ENCODE measurements at regions not wholly inside any gene's neighbourhood (a gene's known extent, or its start where the extent isn't known, plus 50 kb on each side); places are given as distances from the start of the nearest gene placed in this dataset.
"Not testable (repeated sequence)": the region's sequence is repeated elsewhere in the genome, so short reads cannot be mapped to it uniquely, and the experiment has no call there.

DNA sequence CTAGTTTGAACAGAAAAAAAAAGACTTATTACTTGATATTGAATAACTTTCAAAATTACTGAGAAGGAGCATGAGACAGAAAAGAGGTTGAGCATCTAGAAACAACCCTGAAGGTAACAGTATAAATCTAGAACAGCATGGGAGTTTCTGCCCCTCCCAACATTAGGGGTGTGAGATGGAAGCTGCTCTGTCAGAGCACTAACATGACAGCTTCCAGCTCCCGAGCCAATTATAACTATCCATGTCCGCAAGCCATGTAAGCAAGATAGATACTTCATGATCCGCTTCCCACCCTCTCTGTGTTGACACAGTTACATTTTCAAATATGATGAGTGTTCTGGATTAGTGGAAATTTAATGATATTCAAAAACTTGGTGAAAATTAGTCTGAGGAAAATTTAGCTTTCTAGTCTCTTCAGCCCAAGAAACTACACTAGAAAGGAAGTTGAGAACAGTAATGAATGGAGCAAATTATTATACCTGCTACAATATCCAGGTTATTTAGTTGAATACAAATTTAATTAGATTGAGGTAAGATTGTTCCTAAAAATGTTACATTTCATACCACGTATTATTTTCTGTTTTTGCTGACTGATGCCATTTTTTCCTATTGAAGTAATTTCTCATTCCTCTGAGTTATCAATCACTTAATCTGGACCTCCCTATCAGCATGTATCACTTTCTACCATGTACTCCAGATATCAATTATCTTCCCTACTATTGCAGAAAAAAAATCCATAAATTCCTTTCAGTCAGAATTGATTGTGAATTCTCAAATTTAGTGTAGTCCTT is 129.3 kb upstream of the SLIT2 start:
- no peak for DNase-seq

DNA sequence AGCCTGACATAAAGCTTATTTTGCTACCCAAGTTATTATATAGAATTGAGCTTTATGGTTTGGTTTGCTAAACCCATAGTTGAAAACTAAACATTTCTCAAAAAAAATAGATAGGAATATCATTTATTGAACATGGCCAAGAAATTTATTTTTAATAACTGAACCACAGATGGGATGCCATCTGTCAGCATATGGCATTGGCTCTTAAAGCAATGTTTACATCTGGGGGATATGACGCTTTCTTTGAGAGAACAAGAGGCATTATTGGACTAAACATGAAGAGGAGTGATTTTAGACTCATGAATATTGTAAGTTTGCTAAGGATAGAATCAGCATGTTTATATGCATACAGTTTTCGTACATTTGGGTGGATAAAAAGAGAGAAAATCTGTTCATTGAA is 132.6 kb upstream of the SLIT2 start:
- no peak for DNase-seq

DNA sequence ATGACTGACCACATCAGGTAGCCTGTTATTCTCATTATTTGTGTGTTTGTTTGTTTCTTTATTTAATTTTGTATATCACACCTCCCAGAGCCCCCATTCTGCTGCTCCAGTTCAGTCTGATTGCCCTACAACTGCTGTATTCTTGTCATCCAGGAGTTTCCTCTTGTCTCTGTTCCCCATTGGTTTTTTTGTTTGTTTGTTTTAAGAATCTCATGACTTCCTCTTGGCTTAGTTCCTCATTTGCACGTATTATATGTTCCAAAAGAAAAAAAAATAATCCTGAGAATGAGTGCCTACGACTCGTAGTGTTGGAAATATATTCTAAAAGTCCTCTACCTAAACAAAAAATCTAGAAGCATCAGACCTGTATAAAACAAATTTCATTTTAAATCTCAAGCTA is 142.3 kb upstream of the SLIT2 start:
- DNase-seq: no peak

DNA sequence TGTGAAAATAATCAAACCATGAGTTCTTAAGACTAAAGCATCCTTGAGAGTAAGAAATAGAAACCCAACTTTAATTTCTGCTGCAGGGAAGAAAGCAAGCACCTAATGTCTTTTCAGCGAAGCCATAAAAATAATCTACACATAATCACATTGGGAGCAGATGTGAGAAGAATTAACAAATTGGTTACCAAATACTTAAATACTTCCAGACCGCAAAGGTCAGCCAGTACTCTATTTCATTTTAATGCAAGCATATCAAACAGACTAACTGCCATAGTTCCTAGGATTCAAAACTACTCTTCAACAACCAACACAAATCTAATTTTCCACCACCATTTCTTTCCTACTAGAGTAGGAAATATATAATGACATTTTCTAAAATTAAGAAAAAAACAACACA is 144.8 kb upstream of the SLIT2 start:
- DNase-seq: no peak

DNA sequence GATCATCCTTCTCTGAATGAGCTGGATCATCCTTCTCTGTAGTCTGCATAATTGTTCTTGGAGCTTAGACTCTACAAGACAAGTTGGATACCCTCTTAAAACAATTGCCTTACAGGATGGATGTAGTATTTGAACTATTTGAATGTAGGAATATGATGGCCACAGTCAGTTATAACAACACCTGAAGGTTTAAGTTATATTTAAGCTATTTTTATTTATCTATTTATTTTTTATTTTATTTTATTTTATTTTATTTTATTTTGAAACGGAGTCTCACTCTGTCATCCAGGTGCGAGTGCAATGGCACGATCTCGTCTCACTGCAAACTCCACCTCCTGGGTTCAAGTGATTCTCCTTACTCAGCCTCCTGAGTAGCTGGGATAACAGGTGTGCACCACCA is 149.9 kb upstream of the SLIT2 start:
- DNase-seq: no peak

DNA sequence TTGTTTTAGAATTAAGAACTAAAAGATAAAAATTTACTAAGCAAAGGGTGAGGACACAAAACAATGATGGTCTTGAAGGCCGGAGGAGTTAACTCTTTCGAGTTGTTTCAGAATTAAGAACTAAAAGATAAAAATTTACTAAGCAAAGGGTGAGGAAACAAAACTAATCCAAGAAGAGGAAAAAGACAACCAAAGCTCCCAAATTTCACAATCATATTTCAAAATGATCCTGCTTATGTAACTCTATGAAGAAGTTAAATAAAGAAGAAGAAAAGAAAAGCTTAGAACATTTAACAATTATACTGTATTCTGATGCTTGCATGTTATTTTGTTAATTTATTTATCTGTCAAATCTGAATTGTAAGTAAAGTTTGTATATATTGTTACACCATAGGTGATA is 154.8 kb upstream of the SLIT2 start:
- DNase-seq: no peak

DNA sequence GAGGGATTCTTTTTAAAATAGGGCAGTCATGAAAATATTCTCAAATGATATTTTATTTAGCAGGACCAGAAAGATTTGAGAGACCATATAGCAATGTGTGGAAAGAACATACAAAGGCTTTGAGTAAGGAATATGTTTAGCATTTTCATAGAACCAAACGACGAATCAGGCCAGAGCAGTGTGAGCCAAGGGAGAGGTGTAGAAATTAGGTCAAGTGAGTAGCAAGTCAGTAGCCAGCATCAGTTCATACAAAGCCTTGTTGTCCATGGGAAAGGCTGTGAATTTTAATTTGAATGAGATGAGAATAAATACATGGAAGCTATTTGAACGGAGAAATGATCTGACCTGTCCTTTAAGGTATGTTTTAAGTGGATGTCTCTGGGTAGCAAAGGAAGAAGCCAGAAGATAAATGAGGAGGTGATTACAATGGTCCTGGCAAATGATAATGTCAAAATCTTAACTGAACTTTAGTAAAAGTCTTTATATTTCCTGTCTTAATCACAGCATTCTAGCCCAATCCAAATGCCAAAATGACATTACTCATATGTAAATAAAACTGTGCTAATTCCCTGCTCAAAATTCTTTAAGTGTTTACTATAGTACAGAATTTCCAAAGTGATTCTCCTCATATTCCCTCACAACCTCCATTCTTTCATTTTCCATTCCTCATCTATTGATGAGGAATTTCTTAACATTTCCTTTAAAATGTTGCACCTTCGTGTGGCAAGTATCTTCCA is 155.7 kb upstream of the SLIT2 start:
- no peak for DNase-seq

DNA sequence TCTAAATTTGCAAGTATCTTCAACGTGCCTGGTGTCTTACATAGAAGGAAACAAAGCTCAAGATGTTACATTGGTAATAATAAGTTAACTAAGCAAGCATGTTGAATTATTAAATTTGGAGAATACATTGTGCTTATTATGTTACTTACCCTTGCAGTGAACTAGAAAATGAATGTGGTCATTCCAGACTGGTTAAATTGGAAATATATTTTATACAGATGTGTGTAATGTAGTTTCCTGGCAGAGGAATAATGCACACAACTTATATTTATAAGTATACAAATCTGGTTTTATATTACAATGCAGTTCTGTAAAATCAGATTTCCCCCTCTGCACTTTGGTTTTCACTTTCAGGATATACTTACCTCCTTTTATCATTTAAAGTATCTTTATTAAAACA is 159.9 kb upstream of the SLIT2 start:
- no peak for DNase-seq

DNA sequence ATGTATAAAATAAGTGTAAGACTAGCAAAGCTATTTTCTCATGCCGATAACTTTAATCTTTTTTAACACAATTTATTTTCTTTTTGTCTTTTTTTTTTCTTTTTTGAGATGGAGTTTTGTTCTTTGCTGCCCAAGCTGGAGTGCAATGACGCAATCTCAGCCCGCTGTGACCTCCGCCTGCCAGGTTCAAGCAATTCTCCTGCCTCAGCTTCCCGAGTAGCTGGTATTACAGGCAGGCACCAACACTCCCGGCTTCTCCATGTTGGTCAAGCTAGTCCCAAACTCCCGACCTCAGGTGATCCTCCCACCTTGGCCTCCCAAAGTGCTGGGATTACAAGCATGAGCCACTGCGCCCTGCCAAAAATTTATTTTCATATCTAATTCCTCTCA is 164.2 kb upstream of the SLIT2 start:
- DNase-seq: no peak

DNA sequence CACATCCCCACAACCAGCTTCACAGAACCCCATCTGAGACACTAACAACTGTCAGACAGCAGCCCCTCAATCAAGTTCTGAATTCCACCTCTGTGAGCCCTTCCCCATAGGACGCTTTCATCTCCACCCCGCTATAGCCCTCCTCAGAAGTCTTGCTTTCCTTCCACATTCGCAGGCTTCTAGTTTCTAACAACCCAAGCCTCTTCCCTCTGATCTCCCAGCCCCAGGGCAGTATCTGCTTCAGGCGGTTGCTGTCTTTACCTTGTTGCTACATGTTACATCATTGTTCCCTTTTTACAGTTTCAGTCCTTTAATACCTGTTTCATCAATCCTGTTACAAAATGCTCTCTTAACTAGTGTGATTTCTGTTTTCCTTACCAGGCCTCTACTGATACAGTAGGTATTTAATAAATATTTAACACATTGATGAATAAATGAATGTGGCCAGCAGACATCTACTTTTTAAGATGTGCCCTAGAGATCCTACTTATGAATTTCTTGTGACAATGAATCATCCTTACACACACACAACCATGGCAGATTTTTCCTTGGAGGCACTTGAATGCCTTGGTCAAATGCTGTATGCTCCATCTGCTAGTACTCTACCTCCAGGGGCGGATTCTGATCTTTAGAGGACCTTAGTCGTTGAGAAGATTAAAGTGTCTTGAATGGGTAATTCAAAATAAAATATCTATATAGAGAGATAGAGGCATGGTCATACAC is 164.7 kb upstream of the SLIT2 start:
- no peak for DNase-seq

DNA sequence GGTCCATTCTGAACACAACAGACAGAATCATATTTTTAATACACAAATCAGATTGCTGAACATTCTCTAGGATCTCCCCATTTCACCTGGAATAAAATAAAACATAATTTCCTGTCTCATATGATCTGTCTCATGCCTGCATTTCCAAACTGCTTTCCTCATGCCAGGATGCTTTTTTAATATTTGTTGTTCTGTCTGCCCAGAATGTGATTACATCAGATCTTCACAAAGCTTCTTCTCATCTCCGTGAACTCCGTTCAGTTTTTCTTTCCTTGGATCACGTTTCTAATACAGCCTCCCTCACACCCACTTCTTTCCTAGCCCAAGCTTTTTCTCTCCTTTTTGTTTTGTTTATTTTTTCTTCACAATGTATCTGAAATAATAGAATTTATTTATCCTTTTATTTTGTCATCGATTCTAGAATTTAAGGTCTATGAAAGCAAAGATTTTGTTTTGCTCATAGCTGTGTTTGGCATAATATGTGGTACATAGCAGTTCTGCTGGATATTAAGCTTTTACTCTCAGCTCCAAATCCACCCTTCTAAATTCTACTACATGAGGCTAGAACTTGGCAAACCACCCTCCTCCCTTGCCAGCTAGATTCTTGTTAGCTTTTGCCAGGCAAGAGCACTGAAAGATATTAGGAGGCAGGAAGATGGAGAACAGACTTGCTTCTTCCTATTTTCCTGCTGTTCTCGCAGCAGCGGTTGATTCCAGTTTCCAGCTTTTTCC is 165.5 kb upstream of the SLIT2 start:
- DNase-seq: no peak

DNA sequence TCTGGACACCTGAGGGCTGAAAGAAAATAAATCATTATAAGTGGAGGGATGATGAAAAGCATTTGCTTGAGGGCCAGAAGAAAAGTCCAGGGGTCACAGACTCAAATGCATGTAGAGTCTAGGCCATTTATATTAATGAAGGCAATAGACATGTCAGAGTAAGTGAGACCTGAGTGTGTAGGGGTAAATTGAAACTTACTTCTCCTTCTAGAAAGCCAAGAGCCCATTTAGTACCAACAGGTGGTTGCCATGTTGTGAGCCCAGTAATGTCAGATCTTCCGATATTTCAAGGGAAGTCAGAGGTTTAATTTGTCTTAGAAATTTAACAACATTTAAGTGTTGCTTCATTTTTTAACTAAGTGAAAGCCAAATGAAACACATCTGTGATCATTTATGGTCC is 166.1 kb upstream of the SLIT2 start:
- DNase-seq: no peak

DNA sequence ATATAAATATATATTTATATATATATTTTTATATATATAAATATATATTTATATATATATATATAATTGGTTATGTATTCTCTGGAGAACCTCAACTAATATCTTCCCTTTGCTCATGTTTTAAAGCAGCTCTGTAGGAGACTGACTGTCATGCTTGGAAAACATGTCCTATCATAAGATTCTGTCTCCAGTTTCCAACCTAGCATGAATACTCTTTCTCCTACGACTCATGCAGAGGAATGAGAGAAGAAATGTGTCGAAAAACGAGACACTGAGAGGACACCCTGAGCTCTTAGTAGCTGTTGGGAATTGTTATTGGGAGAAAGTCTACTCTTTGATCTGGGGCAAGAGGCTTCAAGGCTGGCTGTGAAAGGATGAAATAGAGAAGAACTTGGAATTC is 166.5 kb upstream of the SLIT2 start:
- DNase-seq: no peak

DNA sequence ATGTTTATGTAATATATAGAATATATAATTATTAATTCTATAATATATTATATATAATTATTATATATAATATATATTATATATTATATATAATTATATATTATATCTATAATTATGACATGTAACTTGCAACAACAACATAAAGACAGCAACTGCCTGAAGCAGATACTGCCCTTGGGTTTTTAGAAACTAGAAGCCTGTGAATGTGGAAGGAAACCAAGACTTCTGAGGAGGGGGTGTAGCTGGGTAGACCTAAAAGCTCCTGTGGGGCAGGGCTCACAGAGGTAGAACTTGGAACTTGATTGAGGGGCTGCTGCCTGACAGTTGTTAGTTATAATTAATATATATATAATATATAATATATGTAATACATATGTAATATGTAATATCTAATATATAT is 167.2 kb upstream of the SLIT2 start:
- no peak for DNase-seq

DNA sequence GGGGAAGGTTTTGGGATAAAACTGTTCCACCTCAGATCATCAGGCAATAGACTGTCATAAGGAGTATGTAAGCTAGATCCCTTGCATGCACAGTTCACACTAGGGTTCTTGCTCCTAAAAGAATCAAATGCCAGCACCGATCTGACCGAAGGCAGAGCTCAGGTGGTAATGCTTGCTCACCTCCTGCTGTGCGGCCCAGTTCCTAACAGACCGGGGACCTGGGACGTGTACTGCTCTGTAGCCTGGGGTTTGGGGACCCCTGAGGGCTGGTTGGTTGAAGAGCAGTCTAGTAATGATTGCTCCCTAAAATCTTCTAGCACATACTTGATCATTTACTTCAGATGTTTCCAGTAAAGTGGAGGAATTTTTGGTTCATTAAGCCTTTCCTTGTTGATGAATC is 173.1 kb upstream of the SLIT2 start:
- DNase-seq: no peak

DNA sequence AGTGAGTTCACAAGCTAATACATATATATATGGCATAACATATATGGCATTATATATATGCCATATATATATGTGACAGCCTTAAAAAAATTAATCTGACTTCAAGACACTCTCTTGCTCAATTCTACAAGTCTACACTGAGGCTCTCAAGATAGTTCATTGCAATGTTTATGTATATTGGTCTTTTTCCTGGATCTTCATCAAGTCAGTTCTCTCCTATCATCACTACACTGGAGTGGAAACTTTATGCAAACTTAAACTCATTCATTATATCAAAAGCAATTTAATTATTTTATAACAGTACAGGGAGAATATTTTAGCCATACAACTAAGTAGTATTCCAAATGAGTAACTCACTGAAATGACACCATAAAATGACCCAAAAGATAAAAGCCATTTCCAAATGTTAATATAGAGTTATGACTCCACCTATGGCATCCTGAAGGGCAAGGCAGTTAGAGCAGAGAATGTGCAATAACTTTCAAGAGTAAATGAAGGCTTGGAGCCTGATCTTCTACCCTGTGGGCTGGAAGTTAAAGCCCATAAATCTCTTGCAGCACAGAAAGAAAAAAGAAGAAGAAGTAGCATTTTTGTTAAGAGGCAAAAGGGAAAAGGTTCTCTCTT is 176.3 kb upstream of the SLIT2 start:
- no peak for DNase-seq

DNA sequence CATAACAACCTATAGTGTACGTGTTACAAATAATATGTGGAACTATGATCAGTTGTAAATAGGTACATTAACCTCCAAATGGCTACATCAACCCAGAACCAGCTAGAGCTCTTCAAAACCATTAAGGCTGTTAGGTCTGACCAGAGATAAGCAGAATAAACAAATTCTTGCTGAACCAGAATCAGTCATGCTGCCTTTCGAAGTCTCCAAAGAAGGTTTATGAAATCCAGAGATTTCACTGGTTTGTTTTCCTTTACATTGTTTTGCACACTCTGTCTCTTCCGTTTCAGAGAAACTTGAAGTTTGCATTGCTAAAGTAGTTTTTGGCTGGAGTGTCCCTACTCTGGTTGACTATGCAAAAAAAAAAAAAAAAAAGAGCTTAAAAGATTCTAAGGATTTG is 177.3 kb upstream of the SLIT2 start:
- DNase-seq: no peak

DNA sequence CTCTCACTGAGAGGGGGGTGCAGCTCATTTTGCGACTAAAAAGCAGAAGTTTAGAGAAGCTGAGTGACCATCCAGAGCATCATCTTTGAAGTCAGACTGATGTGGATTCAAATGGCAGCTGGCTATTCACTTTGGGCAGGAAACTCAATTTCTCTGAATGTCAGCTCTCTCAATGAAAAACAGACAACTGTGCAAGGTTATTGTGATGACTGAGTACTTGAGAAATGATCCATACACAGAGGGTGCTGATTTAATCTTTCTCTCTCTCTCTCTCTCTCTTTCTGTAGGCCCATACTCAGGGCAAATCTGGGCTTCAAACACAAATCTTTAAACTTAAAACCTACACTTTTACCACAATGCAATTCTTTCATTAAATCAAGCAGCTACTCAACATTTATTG is 185.8 kb upstream of the SLIT2 start:
- no peak for DNase-seq

DNA sequence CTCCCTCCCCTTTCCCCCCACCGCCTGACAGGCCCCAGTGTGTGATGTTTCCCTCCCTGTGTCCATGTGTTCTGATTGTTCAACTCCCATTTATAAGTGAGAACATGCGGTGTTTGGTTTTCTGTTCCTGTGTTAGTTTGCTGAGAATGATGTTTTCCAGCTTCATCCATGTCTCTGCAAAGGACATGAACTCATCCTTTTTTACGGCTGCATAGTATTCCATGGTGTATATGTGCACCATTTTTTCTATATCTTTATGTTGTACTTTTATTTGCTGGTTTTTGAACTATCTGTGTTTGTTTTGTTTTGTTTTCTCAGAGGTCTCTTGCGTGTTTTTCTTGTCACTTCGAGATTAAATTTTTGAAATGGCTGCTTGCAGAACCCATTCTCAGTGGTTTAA is 188.8 kb upstream of the SLIT2 start:
- not testable (repeated sequence) for DNase-seq

DNA sequence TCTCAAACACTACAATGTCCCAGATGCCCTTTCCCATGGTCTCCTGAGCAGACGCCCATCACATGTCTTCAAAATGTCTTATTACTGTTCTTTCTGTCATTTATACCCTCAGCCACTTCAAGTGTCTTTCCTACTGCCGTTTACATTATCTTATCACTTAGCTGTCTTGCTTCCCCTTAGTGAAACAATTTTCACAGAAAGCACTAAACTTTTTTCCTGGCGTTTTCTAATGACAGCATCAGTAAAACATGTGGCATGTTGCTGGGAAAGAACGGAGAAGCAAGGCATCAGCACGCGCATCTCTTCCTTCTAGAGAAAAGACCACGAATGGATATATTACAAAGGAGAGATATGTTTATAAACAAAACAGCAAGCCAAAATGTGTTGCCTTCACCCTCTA is 189.7 kb upstream of the SLIT2 start:
- no peak for DNase-seq

DNA sequence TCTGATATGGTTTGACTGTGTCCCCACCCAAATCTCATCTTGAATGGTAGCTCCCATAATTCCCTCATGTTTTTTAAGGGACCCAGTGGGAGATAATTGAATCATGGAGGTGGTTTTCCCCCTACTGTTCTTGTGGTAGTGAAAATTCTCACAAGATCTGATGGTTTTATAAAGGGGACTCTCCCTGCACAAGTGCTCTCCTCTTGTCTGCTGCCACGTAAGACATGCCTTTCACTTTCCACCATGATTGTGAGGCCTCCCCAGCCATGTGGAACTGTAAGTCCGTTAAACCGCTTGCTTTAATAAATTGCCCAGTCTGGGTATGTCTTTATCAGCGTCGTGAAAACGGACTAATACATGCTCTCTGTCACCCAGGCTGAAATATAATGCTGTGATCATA is 200.9 kb upstream of the SLIT2 start:
- no peak for DNase-seq

DNA sequence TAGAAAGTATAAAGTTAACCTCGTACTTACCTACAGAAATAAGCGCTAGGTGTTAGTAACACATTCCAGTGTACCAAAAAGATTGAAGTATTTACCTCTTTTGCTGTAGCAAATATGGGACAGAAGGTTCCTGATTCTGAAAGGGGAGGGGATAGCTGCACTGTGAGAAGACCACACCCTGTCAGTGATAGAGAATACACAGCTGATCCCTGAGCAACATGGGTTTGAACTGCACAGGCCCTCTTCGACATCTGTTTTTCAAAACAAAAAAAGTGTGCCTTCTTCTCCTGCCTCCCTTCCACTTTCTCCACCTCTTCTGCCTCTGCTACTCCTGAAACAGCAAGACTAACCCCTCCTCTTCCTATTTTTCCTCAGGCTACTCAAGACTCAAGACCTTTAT is 201.8 kb upstream of the SLIT2 start:
- no peak for DNase-seq
